IMR-90 (cell line): ENCODE measurements at regions not wholly inside any gene's neighbourhood (a gene's known extent, or its start where the extent isn't known, plus 50 kb on each side); places are given as distances from the start of the nearest gene placed in this dataset.

Experiments
- ATAC-seq: fragments of 200-7000 bp; cut with Tn5 transposase; 2 replicates; pipeline ENCODE4 v1.9.1; 2020; ENCODE audit warnings: low read depth, mild to moderate bottlenecking, moderate library complexity
- BruUV-seq: library from RNA; stranded (reverse); fragments of 400-500 nt; replicated peaks from 2 replicates; lab custom pipeline; 2021; lab: Mats Ljungman, UMichigan
- CTCF ChIA-PET: fragments of 300-600 bp; formaldehyde crosslinking; extraction: SDS; loops from one replicate; lab custom pipeline; 2021; ENCODE audit warnings: antibody characterized with exemption; lab: Yijun Ruan, JAX
- POLR2A ChIA-PET: fragments of 300-600 bp; sonication (Branson Sonifier 250); formaldehyde crosslinking; loops from one replicate; lab custom pipeline; 2022; ENCODE audit warnings: antibody characterized with exemption; ENCODE audit not compliant: unreplicated experiment; lab: Charles Lee
- DNase-seq: peaks from one replicate; pipeline ENCODE4 v3.0.0; 2013
- H2AFZ ChIP-seq: replicated peaks from 2 replicates; pipeline ENCODE3; 2013; ENCODE audit warnings: low read length, mild to moderate bottlenecking; ENCODE audit not compliant: poor library complexity
- H2AK5ac ChIP-seq: 2 replicates; pipeline ENCODE4 v1.6.1; 2013; ENCODE audit warnings: low read depth, low read length, inconsistent platforms
- H2AK9ac ChIP-seq: replicated peaks from 2 replicates; pipeline ENCODE3; 2013; ENCODE audit warnings: mild to moderate bottlenecking, low read depth, low read length, moderate library complexity; ENCODE audit not compliant: poor library complexity
- H2BK120ac ChIP-seq: 2 replicates; pipeline ENCODE4 v1.6.1; 2013; ENCODE audit warnings: low read depth, low read length, inconsistent platforms
- H2BK15ac ChIP-seq: 3 replicates; pipeline ENCODE4 v1.6.1; 2013; ENCODE audit warnings: low read depth, low read length, inconsistent platforms
- H2BK20ac ChIP-seq: 2 replicates; pipeline ENCODE4 v1.6.1; 2013; ENCODE audit warnings: low read depth, mild to moderate bottlenecking, inconsistent platforms, low read length, moderate library complexity
- H2BK5ac ChIP-seq: 2 replicates; pipeline ENCODE4 v1.6.1; 2013; ENCODE audit warnings: mild to moderate bottlenecking, low read depth, low read length, inconsistent platforms; ENCODE audit not compliant: poor library complexity, severe bottlenecking
- H3K14ac ChIP-seq: replicated peaks from 2 replicates; pipeline ENCODE4 v1.6.1; 2013; ENCODE audit warnings: low read depth, low read length, inconsistent platforms
- H3K18ac ChIP-seq: 2 replicates; pipeline ENCODE4 v1.6.1; 2013; ENCODE audit warnings: low read depth, low read length, control low read depth
- H3K23ac ChIP-seq: 2 replicates; pipeline ENCODE4 v1.6.1; 2013; ENCODE audit warnings: low read depth, low read length, inconsistent platforms
- H3K27ac ChIP-seq: 2 replicates; pipeline ENCODE4 v1.5.1; 2013; ENCODE audit warnings: mild to moderate bottlenecking, control low read depth, low read length; ENCODE audit not compliant: insufficient read depth
- H3K27me3 ChIP-seq: 2 replicates; pipeline ENCODE4 v1.6.1; 2013; ENCODE audit warnings: low read length; ENCODE audit not compliant: control insufficient read depth, insufficient read depth
- H3K36me3 ChIP-seq: 2 replicates; pipeline ENCODE4 v1.6.1; 2013; ENCODE audit warnings: low read length, mixed read lengths; ENCODE audit not compliant: control insufficient read depth, insufficient read depth
- H3K4ac ChIP-seq: 2 replicates; pipeline ENCODE4 v1.6.1; 2013; ENCODE audit warnings: low read depth, low read length, inconsistent platforms
- H3K4me1 ChIP-seq: 2 replicates; pipeline ENCODE4 v1.6.1; 2013; ENCODE audit warnings: low read length, mixed read lengths; ENCODE audit not compliant: control insufficient read depth, insufficient read depth
- H3K4me2 ChIP-seq: 2 replicates; pipeline ENCODE4 v1.6.1; 2013; ENCODE audit warnings: low read depth, mild to moderate bottlenecking, control low read depth, low read length, moderate library complexity
- H3K4me3 ChIP-seq: 2 replicates; pipeline ENCODE4 v1.5.1; 2013; ENCODE audit warnings: low read depth, mild to moderate bottlenecking, control low read depth, low read length, moderate library complexity; ENCODE audit not compliant: insufficient read depth
- H3K56ac ChIP-seq: 2 replicates; pipeline ENCODE4 v1.6.1; 2013; ENCODE audit warnings: low read length, inconsistent platforms; ENCODE audit not compliant: insufficient read depth; ENCODE audit errors: extremely low read depth
- H3K79me1 ChIP-seq, 2 experiments: 2 replicates each; pipeline ENCODE4 v1.6.1; 2013; ENCODE audit warnings: low read length in 2 of 2, inconsistent platforms in 1 of 2, low read depth in 1 of 2
- H3K9ac ChIP-seq: 2 replicates; pipeline ENCODE4 v1.6.1; 2013; ENCODE audit warnings: low read depth, low read length, control low read depth
- H3K9me1 ChIP-seq: 2 replicates; pipeline ENCODE4 v1.6.1; 2013; ENCODE audit warnings: low read length, inconsistent platforms; ENCODE audit not compliant: insufficient read depth
- H3K9me3 ChIP-seq: 2 replicates; pipeline ENCODE4 v1.6.1; 2013; ENCODE audit warnings: low read length; ENCODE audit not compliant: control insufficient read depth, insufficient read depth
- H4K20me1 ChIP-seq: 2 replicates; pipeline ENCODE4 v1.6.1; 2013; ENCODE audit warnings: low read length, inconsistent platforms; ENCODE audit not compliant: insufficient read depth
- H4K5ac ChIP-seq: 2 replicates; pipeline ENCODE4 v1.6.1; 2013; ENCODE audit warnings: mild to moderate bottlenecking, low read depth, low read length, control low read depth
- H4K8ac ChIP-seq, 2 experiments: 2 replicates each; pipeline ENCODE4 v1.6.1; 2013; ENCODE audit warnings: low read depth in 2 of 2, low read length in 2 of 2, control low read depth in 1 of 2, inconsistent platforms in 1 of 2
- H4K91ac ChIP-seq: 2 replicates; pipeline ENCODE4 v1.6.1; 2013; ENCODE audit warnings: low read depth, low read length, inconsistent platforms; ENCODE audit not compliant: insufficient read depth
- MAFK ChIP-seq: IDR thresholded peaks from 2 replicates; pipeline ENCODE4 v1.6.1; 2012; ENCODE audit warnings: low read depth, low read length, improper control_type of control experiment
- POLR2A ChIP-seq: IDR thresholded peaks from 2 replicates; pipeline ENCODE4 v1.6.1; 2012; ENCODE audit warnings: mild to moderate bottlenecking, low read depth, low read length
- WGBS, 2 experiments: methylation state at CpG; one replicate each; pipeline versions ENCODE4 v1.1.5 to v1.1.7; 2013; ENCODE audit warnings: missing lambda C conversion rate in 2 of 2; ENCODE audit not compliant: insufficient read length in 1 of 2; ENCODE audit errors: extremely low coverage in 2 of 2; 5-methylcytosine and 5-hydroxymethylcytosine counted together
- dilution Hi-C: fragments of 300-500 bp; cut with HindIII; formaldehyde crosslinking; loops from one replicate; pipeline ENCODE4 v1.14.3; 2018; ENCODE audit warnings: low sequenced_read_pairs; ENCODE audit not compliant: unreplicated experiment
- in situ Hi-C: fragments of 300-500 bp; cut with MboI; formaldehyde crosslinking; loops from 3 replicates; pipeline ENCODE4 v1.14.3; 2019; ENCODE audit warnings: low sequenced_read_pairs, inconsistent platforms, mixed read lengths
- intact Hi-C: fragments of 100-400 bp; cut with micrococcal nuclease; formaldehyde crosslinking; loops from 2 replicates; pipeline ENCODE4 v1.10.0; 2022

GRCh38 chr6:66153247-66153646, 446.2 kb upstream of the EYS start:
- H3K4me1 ChIP-seq: no peaks in the 10 kb centered on the region
- H2BK5ac ChIP-seq: no peak overlapping the region
- no peak overlapping the region for H2AK5ac ChIP-seq
- no peaks in the 10 kb centered on the region for H3K9me1 ChIP-seq
- no peak overlapping the region for H2AK9ac ChIP-seq
- TF ChIP-seq POLR2A: no peak
- TF ChIP-seq MAFK: peak; percentile 46; the same call in 1 of the 2 replicates
- H3K14ac ChIP-seq: no peak overlapping the region
- H3K27me3 ChIP-seq: no peaks in the 10 kb centered on the region
- POLR2A ChIA-PET: no interaction called here
- H4K91ac ChIP-seq: no peak overlapping the region
- H2AFZ ChIP-seq: no peak overlapping the region
- no peaks in the 10 kb centered on the region for H3K36me3 ChIP-seq
- H3K27ac ChIP-seq: no peak overlapping the region
- no CpG with 5 or more reads among the region's 2 CpGs for WGBS, 2 experiments
- dilution Hi-C loops: no loop called here
- H3K56ac ChIP-seq: no peak overlapping the region
- no peaks in the 10 kb centered on the region for H3K9me3 ChIP-seq
- no peak overlapping the region for H2BK20ac ChIP-seq
- H4K8ac ChIP-seq: no peak overlapping the region
- H3K18ac ChIP-seq: no peak overlapping the region
- no peak overlapping the region for H3K4ac ChIP-seq
- intact Hi-C loops: no loop called here
- CTCF ChIA-PET: no interaction called here
- H3K79me1 ChIP-seq: no peaks in the 10 kb centered on the region
- no peaks in the 10 kb centered on the region for H4K20me1 ChIP-seq
- H3K4me2 ChIP-seq: no peak overlapping the region
- H3K23ac ChIP-seq: no peak overlapping the region
- DNase-seq (no peak), ATAC-seq (no peak)
- H4K5ac ChIP-seq: no peak overlapping the region
- in situ Hi-C loops: no loop called here
- no peak overlapping the region for H2BK120ac ChIP-seq
- no TSS peak for BruUV-seq
- no peak overlapping the region for H2BK15ac ChIP-seq
- H3K9ac ChIP-seq: no peak overlapping the region
- H3K4me3 ChIP-seq: no peak overlapping the region
